OCI-LY1 (cell line): ENCODE measurements at regions not wholly inside any gene's neighbourhood (a gene's known extent, or its start where the extent isn't known, plus 50 kb on each side); places are given as distances from the start of the nearest gene placed in this dataset.

Experiments used
- H2AFZ ChIP-seq: fragments of 200-600 bp; sonication (generic), shearing (Covaris generic); 2 replicates; pipeline ENCODE4 v1.6.0; 2014; ENCODE audit warnings: antibody characterized with exemption, mild to moderate bottlenecking, low read length
- H3F3A ChIP-seq: fragments of 200-600 bp; sonication (generic), shearing (Covaris generic); 2 replicates; pipeline ENCODE4 v1.6.0; 2014; ENCODE audit warnings: mild to moderate bottlenecking, antibody characterized with exemption, low read length, moderate library complexity; ENCODE audit not compliant: insufficient read depth
- H3K27ac ChIP-seq: fragments of 200-600 bp; sonication (generic); 2 replicates; pipeline ENCODE4 v1.5.1; 2014; ENCODE audit warnings: low read length, mixed run types, mild to moderate bottlenecking, low read depth; ENCODE audit not compliant: poor library complexity, severe bottlenecking
- H3K27me3 ChIP-seq: fragments of 200-600 bp; sonication (generic); 2 replicates; pipeline ENCODE4 v1.6.0; 2014; ENCODE audit warnings: antibody characterized with exemption, mild to moderate bottlenecking, low read length, moderate library complexity; ENCODE audit not compliant: insufficient read depth
- H3K36me3 ChIP-seq: fragments of 200-600 bp; sonication (generic); 2 replicates; pipeline ENCODE4 v1.6.1; 2014; ENCODE audit warnings: mild to moderate bottlenecking, antibody characterized with exemption, low read length, moderate library complexity, mixed read lengths; ENCODE audit not compliant: insufficient read depth
- H3K4me1 ChIP-seq: fragments of 200-600 bp; sonication (generic); 2 replicates; pipeline ENCODE4 v1.5.1; 2014; ENCODE audit warnings: mild to moderate bottlenecking, low read length, moderate library complexity; ENCODE audit not compliant: insufficient read depth, severe bottlenecking
- H3K4me2 ChIP-seq: fragments of 200-600 bp; sonication (generic), shearing (Covaris generic); 2 replicates; pipeline ENCODE4 v1.6.1; 2014; ENCODE audit warnings: low read length
- H3K4me3 ChIP-seq: fragments of 200-600 bp; sonication (generic); 2 replicates; pipeline ENCODE4 v1.5.1; 2014; ENCODE audit warnings: low read length, low read depth, mild to moderate bottlenecking, mixed read lengths; ENCODE audit not compliant: poor library complexity, severe bottlenecking
- H3K79me2 ChIP-seq: fragments of 200-600 bp; shearing (Covaris generic); 2 replicates; pipeline ENCODE4 v1.6.1; 2016; ENCODE audit warnings: mixed run types, low read length, mixed read lengths; ENCODE audit not compliant: insufficient read depth
- H3K9ac ChIP-seq: fragments of 200-600 bp; sonication (generic), shearing (Covaris generic); 2 replicates; pipeline ENCODE4 v1.6.1; 2014; ENCODE audit warnings: mild to moderate bottlenecking, low read length, mixed read lengths
- H3K9me2 ChIP-seq: fragments of 200-600 bp; sonication (generic), shearing (Covaris generic); 2 replicates; pipeline ENCODE4 v1.6.1; 2014; ENCODE audit warnings: low read depth, mild to moderate bottlenecking, low read length, mixed read lengths
- H3K9me3 ChIP-seq: fragments of 200-600 bp; shearing (Covaris generic); 2 replicates; pipeline ENCODE4 v1.6.1; 2014; ENCODE audit warnings: low read length, mixed read lengths
- H4K20me1 ChIP-seq: fragments of 200-600 bp; sonication (generic), shearing (Covaris generic); 2 replicates; pipeline ENCODE4 v1.6.0; 2016; ENCODE audit warnings: mild to moderate bottlenecking, low read length; ENCODE audit not compliant: insufficient read depth
- EZH2 ChIP-seq: fragments of 200-600 bp; sonication (generic), shearing (Covaris generic); IDR thresholded peaks from 2 replicates; pipeline ENCODE4 v1.8.0; 2017; ENCODE audit warnings: borderline replicate concordance, mixed run types, mild to moderate bottlenecking, antibody characterized with exemption, low read length, moderate library complexity, mixed read lengths
- TF ChIP-seq, protein P1 (sequence below): fragments of 200-600 bp; sonication (generic), shearing (Covaris generic); IDR thresholded peaks from 2 replicates; pipeline ENCODE4 v1.5.1; 2017; ENCODE audit warnings: mild to moderate bottlenecking, antibody characterized with exemption, low read length, moderate library complexity, mixed read lengths

DNA sequence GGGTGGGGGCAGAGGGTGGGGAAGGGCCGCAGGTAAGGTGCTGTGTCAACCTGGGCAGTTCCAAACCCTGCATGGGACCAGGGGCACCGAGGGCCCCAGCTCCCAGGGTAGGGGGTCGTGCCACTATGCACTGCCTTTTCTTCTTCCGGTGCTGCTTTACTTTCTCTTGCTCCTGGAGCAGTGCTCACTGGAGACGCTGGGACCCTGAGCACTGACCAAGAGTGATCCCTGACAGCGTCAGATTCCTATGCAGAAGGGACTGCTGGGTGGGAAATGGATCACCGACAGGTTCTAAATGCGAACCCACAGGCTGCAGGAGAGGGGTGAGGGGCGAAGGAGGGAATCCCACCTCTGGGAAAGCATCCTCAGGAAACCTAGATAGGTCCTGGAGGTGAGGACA, 470.1 kb downstream of the SOX9 start:
- Histone ChIP-seq H3K9ac (no peak overlapping the region), H3K9me3 (no peaks in the 10 kb centered on the region), H3F3A (no peaks in the 10 kb centered on the region), H3K4me2 (no peak overlapping the region), H3K4me3 (no peak overlapping the region), H3K27me3 (no peaks in the 10 kb centered on the region), H4K20me1 (no peaks in the 10 kb centered on the region), H3K27ac (no peak overlapping the region), H3K4me1 (no peaks in the 10 kb centered on the region), H3K9me2 (no peaks in the 10 kb centered on the region), H3K36me3 (no peaks in the 10 kb centered on the region), H3K79me2 (no peaks in the 10 kb centered on the region), H2AFZ (no peak overlapping the region)
- TF ChIP-seq, protein P1, sequence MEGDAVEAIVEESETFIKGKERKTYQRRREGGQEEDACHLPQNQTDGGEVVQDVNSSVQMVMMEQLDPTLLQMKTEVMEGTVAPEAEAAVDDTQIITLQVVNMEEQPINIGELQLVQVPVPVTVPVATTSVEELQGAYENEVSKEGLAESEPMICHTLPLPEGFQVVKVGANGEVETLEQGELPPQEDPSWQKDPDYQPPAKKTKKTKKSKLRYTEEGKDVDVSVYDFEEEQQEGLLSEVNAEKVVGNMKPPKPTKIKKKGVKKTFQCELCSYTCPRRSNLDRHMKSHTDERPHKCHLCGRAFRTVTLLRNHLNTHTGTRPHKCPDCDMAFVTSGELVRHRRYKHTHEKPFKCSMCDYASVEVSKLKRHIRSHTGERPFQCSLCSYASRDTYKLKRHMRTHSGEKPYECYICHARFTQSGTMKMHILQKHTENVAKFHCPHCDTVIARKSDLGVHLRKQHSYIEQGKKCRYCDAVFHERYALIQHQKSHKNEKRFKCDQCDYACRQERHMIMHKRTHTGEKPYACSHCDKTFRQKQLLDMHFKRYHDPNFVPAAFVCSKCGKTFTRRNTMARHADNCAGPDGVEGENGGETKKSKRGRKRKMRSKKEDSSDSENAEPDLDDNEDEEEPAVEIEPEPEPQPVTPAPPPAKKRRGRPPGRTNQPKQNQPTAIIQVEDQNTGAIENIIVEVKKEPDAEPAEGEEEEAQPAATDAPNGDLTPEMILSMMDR, result no peak
- no peak for TF ChIP-seq EZH2

- Histone ChIP-seq H3K4me2 (no peak overlapping the region), H3K27ac (no peak overlapping the region), H3K9me3 (no peaks in the 10 kb centered on the region)
These were observed 470.7 kb downstream of the SOX9 start for GRCh38 chr17:72591289-72592241.

GRCh38 chr17:72592242-72592966, 471.6 kb downstream of the SOX9 start:
- Histone ChIP-seq H4K20me1 (no peaks in the 10 kb centered on the region), H3K9me2 (no peaks in the 10 kb centered on the region), H3K79me2 (no peaks in the 10 kb centered on the region), H3K27ac (no peak overlapping the region), H3K27me3 (no peaks in the 10 kb centered on the region), H3K9me3 (no peaks in the 10 kb centered on the region), H3K4me1 (no peaks in the 10 kb centered on the region), H3F3A (no peaks in the 10 kb centered on the region), H3K4me3 (peak overlapping the region; percentile 18), H2AFZ (no peak overlapping the region), H3K9ac (no peak overlapping the region), H3K36me3 (no peaks in the 10 kb centered on the region), H3K4me2 (peak overlapping the region; percentile 40; the same call in 1 of the 2 replicates)
- TF ChIP-seq, protein P1, result no peak
- no peak for TF ChIP-seq EZH2

More at GRCh38 chr17:72591289-72592241, 470.7 kb downstream of the SOX9 start:
- Histone ChIP-seq H3K36me3 (no peaks in the 10 kb centered on the region), H3K4me3 (no peak overlapping the region), H3K9ac (no peak overlapping the region), H3K79me2 (no peaks in the 10 kb centered on the region), H3K4me1 (no peaks in the 10 kb centered on the region), H3K27me3 (no peaks in the 10 kb centered on the region), H2AFZ (no peak overlapping the region), H3K9me2 (no peaks in the 10 kb centered on the region), H4K20me1 (no peaks in the 10 kb centered on the region), H3F3A (no peaks in the 10 kb centered on the region)
- TF ChIP-seq EZH2, result no peak
- TF ChIP-seq, protein P1, result no peak
